HUES64 (cell line): ENCODE measurements at regions not wholly inside any gene's neighbourhood (a gene's known extent, or its start where the extent isn't known, plus 50 kb on each side); places are given as distances from the start of the nearest gene placed in this dataset.
"Not testable (repeated sequence)": the region's sequence is repeated elsewhere in the genome, so short reads cannot be mapped to it uniquely, and the experiment has no call there.

Source experiments
- H3K27ac ChIP-seq: 2 replicates; pipeline ENCODE4 v1.7.0; 2013; ENCODE audit warnings: low read depth, low read length, inconsistent platforms
- H3K27me3 ChIP-seq: 2 replicates; pipeline ENCODE4 v1.6.1; 2013; ENCODE audit warnings: mild to moderate bottlenecking, low read length; ENCODE audit not compliant: insufficient read depth
- H3K36me3 ChIP-seq: 2 replicates; pipeline ENCODE4 v1.6.1; 2013; ENCODE audit warnings: mild to moderate bottlenecking, low read length; ENCODE audit not compliant: insufficient read depth
- H3K4me1 ChIP-seq: 2 replicates; pipeline ENCODE4 v1.6.1; 2013; ENCODE audit warnings: mild to moderate bottlenecking, low read length, moderate library complexity; ENCODE audit not compliant: insufficient read depth
- H3K4me3 ChIP-seq: 2 replicates; pipeline ENCODE4 v1.5.1; 2013; ENCODE audit warnings: mild to moderate bottlenecking, low read length, moderate library complexity
- H3K9ac ChIP-seq: 2 replicates; pipeline ENCODE4 v1.6.1; 2013; ENCODE audit warnings: mild to moderate bottlenecking, low read depth, low read length
- H3K9me3 ChIP-seq: 2 replicates; pipeline ENCODE4 v1.6.1; 2013; ENCODE audit warnings: low read depth, low read length; ENCODE audit not compliant: insufficient read depth
- WGBS: fragments of 150-250, 120-280 bp; methylation state at CpG from one replicate; pipeline ENCODE4 v1.1.7; 2013; ENCODE audit warnings: missing lambda C conversion rate; 5-methylcytosine and 5-hydroxymethylcytosine counted together

DNA sequence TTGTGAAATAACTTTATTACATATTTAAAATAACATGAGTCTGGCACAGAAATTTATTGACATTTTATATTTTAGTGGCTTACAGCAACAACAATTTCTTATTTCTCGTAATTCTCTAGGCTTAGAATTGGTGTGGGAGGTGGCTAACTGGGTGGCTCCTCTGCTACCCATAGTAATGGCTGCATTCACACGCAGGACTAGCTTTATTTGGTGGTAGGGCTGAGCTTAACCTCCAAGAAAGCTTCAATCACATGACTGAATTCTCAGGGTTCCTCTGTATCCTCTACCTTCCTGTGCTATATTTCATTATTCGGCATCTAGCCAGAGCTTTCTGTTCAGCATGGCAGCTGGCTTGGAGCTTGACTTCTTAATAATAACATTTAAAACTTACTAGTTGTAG lies 138.8 kb downstream of the ZWINT start:
- H3K9me3 ChIP-seq: no peaks in the 10 kb centered on the region
- WGBS: 95% methylated on average over 2 of the region's 3 CpGs
- H3K27ac ChIP-seq: no peak overlapping the region
- H3K36me3 ChIP-seq: no peaks in the 10 kb centered on the region
- no peak overlapping the region for H3K9ac ChIP-seq
- H3K4me3 ChIP-seq: no peak overlapping the region
- H3K27me3 ChIP-seq: no peaks in the 10 kb centered on the region
- H3K4me1 ChIP-seq: no peaks in the 10 kb centered on the region

DNA sequence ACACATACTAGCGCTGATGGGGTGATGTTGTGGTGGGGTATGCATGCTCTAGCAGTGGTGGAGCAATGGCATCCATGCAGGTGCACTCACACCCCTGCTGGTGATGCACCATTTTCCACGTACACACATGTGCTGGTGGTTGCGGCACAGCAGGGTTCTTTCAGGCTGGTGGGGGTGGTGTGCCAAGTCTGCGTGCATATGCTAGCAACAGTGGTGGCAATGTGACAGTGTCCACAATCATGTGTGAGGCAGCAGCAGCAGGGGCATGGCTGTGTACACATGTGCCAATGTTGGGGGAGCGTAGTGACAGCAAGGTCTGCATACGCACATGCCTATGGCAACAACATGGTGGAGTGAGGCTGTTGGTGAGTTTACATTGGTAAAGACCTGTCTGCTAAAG lies 148.1 kb downstream of the ZWINT start:
- H3K4me3 ChIP-seq: no peak overlapping the region
- H3K9ac ChIP-seq: no peak overlapping the region
- H3K4me1 ChIP-seq: no peaks in the 10 kb centered on the region
- no peaks in the 10 kb centered on the region for H3K9me3 ChIP-seq
- WGBS: 96% methylated on average over 6 of the region's 6 CpGs
- H3K27ac ChIP-seq: no peak overlapping the region
- no peaks in the 10 kb centered on the region for H3K27me3 ChIP-seq
- H3K36me3 ChIP-seq: no peaks in the 10 kb centered on the region

DNA sequence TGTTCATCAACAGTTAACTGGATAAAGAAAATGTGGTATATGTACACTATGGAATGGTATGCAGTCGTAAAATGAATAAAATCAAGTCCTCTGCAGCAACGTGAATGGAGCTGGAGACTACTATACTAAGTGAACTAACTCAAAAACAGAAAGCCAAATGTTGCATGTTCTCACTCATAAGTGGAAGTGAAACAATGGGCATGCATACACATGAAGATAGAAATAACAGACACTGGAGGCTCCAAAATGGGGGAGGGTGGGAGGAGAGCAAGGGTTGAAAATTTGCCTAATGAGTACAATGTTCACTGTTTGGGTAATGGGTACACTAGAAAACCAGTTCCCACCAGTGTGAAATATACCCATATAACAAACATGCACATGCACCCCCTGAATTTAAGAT lies 179.5 kb downstream of the ZWINT start:
- Histone ChIP-seq H3K9ac (no peak overlapping the region), H3K9me3 (peaks cover 7% of the 10 kb centered on the region; the same call in 1 of the 2 replicates), H3K36me3 (no peaks in the 10 kb centered on the region), H3K4me3 (no peak overlapping the region), H3K27me3 (no peaks in the 10 kb centered on the region), H3K27ac (no peak overlapping the region), H3K4me1 (no peaks in the 10 kb centered on the region)
- WGBS: 92% methylated on average over 2 of the region's 2 CpGs

DNA sequence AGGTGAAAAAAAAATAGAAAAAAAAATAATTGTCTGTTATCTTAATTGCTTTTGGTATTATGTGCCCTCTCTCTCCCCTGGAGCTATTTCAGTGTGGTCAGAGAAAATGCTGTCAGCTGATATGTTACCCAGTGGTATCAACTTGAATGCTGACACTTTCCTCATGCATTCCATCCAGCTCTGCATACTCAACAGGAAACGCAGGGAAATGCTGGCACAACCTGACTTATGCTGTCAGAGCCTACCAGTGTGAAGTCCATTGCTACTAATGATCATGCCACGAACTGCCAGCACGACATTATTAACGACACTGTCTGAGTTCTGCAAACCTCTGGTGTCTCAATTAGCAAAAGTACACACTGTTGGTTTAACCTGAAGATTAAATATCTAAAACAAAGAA lies 182.8 kb downstream of the ZWINT start:
- 85% methylated on average over 4 of the region's 4 CpGs for WGBS

DNA sequence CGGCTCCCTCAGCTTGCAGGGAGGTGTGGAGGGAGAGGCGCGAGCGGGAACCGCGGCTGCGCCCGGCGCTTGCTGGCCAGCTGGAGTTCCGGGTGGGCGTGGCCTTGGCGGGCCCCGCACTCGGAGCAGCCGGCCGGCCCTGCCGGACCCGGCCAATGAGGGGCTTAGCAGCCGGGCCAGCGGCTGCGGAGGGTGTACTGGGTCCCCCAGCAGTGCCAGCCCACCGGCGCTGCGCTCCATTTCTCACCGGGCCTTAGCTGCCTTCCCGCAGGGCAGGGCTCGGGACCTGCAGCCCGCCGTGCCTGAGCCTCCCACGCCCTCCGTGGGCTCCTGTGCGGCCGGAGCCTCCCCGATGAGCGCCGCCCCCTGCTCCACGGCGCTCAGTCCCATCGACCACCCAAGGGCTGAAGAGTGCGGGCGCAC lies 206.0 kb downstream of the ZWINT start:
- H3K36me3 ChIP-seq, H3K4me1 ChIP-seq, H3K27me3 ChIP-seq, H3K4me3 ChIP-seq, H3K9me3 ChIP-seq, H3K27ac ChIP-seq, H3K9ac ChIP-seq: not testable (repeated sequence)
- 98% methylated on average over 41 of the region's 41 CpGs for WGBS

More for the DNA sequence above, 182.8 kb downstream of the ZWINT start:
- Histone ChIP-seq H3K27ac (no peak overlapping the region), H3K36me3 (no peaks in the 10 kb centered on the region), H3K4me3 (no peak overlapping the region), H3K4me1 (no peaks in the 10 kb centered on the region), H3K9ac (no peak overlapping the region), H3K9me3 (no peaks in the 10 kb centered on the region), H3K27me3 (no peaks in the 10 kb centered on the region)

DNA sequence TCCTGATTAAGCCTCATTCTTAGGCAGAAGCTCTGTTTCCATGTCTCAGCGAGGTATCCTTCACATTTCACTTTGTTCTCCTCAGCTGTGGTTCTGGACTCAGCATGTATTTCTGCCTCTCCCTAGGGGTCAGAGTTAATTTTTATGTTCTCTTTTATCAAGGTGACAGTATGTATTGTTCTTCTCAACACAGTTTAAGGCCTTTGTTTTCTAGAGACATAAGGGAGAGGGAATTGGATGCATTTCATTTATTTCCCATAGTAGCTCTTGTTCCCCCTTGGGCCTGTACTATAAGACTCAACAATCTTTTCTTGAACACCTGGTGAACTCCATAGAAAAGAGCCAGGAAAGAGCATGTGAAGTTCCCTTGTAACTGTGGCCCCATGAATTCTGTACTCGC lies 214.3 kb downstream of the ZWINT start:
- Histone ChIP-seq H3K27ac (no peak overlapping the region), H3K4me1 (no peaks in the 10 kb centered on the region), H3K36me3 (no peaks in the 10 kb centered on the region), H3K4me3 (no peak overlapping the region), H3K9ac (no peak overlapping the region), H3K27me3 (no peaks in the 10 kb centered on the region), H3K9me3 (no peaks in the 10 kb centered on the region)
- 89% methylated on average over 2 of the region's 2 CpGs for WGBS

DNA sequence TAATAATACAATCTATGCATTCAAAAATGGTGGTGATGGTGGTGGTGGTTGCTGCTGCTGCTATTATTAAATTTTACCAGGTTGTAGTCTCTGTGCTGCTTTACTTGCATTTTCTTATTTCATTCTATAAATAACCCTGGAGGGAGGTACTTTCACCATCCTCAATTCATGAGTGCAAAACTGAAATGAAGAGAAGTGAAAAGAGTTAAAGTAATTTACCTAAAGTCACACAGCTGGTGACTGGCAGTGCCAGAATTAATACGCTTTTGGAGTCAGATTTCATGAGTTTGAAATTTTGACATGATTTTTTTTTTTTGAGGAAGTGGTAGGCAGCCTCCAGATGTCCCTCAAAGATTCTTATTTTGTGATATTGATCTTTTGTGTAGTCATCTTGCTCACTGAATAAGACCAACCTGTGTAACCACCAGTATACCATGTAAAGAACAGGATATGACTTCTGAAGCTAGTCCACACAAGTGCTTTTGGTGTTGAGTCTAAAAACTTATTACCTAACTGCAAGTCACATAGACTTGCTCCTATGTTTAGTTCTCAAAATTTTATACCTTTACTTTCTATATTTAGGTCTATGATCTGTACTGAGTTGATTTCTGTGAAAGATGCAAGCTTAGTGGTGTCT lies 218.8 kb downstream of the ZWINT start:
- H3K27me3 ChIP-seq: no peaks in the 10 kb centered on the region

DNA sequence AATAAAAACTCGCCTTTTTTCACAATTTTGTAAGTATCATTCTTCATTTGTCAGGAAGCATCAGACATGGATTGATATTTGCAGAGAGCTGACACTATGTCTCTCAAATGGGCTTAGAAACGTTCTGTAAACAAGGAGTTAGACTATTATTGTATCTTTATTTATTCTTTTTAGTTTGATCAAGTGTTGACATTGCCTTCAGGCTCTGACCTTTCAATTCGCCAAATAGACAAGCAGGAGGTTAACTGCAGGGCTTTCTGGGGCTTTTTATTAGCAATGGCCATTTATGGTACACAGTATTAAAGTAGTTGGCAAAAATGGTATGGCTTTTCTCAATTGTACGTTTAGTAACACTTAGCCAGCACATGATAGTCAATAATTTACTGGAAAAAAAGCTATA lies 221.7 kb downstream of the ZWINT start:
- no peaks in the 10 kb centered on the region for H3K4me1 ChIP-seq
- WGBS: 80% methylated on average over 3 of the region's 4 CpGs
- H3K9ac ChIP-seq: no peak overlapping the region
- H3K27ac ChIP-seq: no peak overlapping the region
- no peaks in the 10 kb centered on the region for H3K36me3 ChIP-seq
- H3K27me3 ChIP-seq: no peaks in the 10 kb centered on the region
- H3K4me3 ChIP-seq: no peak overlapping the region
- H3K9me3 ChIP-seq: no peaks in the 10 kb centered on the region

More for the DNA sequence above, 218.8 kb downstream of the ZWINT start:
- H3K4me3 ChIP-seq: no peak overlapping the region
- WGBS: 96% methylated on average over 1 of the region's 1 CpG
- no peak overlapping the region for H3K27ac ChIP-seq
- H3K36me3 ChIP-seq: no peaks in the 10 kb centered on the region
- H3K4me1 ChIP-seq: no peaks in the 10 kb centered on the region
- no peaks in the 10 kb centered on the region for H3K9me3 ChIP-seq
- no peak overlapping the region for H3K9ac ChIP-seq

DNA sequence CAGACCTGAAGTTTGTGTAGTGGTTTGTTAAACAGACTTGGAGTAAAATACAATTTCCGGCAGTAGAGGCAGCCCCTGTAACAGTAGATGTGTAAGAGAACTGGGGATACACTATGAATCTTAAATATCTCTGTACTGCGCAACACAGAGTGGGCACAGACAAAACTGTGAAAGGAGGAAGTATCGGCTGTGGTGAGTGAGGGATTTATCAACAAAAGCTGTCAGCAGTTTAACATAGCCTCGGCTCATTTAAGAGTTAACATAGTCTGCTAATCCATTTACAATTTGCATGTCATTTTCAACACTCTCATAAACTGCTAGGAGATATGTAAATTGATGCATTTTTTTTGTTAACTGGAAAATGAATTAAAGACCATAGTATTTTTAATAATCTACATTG lies 225.2 kb downstream of the ZWINT start:
- H3K9ac ChIP-seq: no peak overlapping the region
- no peaks in the 10 kb centered on the region for H3K9me3 ChIP-seq
- WGBS: 92% methylated on average over 4 of the region's 4 CpGs
- H3K36me3 ChIP-seq: no peaks in the 10 kb centered on the region
- no peaks in the 10 kb centered on the region for H3K27me3 ChIP-seq
- H3K4me3 ChIP-seq: no peak overlapping the region
- H3K27ac ChIP-seq: no peak overlapping the region
- H3K4me1 ChIP-seq: no peaks in the 10 kb centered on the region

DNA sequence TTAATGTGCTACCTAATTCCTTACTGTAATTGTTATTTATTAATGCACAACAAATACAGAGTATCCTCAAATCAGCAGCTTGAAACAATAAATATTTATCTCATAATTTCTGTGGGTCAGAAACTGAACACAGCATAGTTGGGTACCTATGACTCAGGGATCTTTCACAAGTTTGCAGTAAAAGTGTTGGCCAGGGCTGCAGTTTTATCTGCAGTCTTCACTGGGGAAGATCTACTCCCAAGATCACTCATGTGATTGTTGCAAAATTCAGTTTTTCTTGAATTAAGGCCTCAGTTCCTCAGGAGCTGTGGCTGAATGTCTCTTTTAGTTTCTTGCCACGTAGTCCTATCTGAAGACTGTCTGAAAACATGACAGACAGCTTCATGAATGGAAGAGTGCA lies 237.8 kb downstream of the ZWINT start:
- H3K9me3 ChIP-seq: no peaks in the 10 kb centered on the region
- H3K4me3 ChIP-seq: no peak overlapping the region
- WGBS: 79% methylated on average over 1 of the region's 1 CpG
- no peak overlapping the region for H3K27ac ChIP-seq
- H3K9ac ChIP-seq: no peak overlapping the region
- no peaks in the 10 kb centered on the region for H3K4me1 ChIP-seq
- H3K36me3 ChIP-seq: no peaks in the 10 kb centered on the region
- no peaks in the 10 kb centered on the region for H3K27me3 ChIP-seq

DNA sequence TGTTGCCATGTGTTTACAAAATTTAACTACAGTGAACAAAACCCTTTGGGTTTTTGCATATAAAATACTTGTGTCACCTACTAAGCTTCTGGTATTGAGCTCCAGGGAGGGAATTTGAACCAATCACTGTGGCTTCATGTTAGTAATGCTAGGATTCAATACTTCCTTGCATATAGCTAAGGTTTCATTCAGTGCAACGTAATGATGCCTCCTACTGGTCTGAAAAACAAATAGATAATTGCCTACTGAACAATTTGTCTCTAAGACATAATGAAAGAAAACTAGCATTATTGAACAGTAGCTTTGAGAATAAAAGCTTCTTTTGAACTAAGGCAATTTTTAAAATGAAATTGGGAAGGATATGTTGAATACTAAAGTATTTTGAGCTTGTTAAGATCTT lies 244.4 kb downstream of the ZWINT start:
- WGBS: 20% methylated on average over 1 of the region's 1 CpG
- Histone ChIP-seq H3K9ac (no peak overlapping the region), H3K27me3 (no peaks in the 10 kb centered on the region), H3K27ac (no peak overlapping the region), H3K4me3 (no peak overlapping the region), H3K36me3 (no peaks in the 10 kb centered on the region), H3K4me1 (0 out of 2 replicates have a peak, but pooled peaks cover 3% of the 10 kb centered on the region), H3K9me3 (no peaks in the 10 kb centered on the region)

DNA sequence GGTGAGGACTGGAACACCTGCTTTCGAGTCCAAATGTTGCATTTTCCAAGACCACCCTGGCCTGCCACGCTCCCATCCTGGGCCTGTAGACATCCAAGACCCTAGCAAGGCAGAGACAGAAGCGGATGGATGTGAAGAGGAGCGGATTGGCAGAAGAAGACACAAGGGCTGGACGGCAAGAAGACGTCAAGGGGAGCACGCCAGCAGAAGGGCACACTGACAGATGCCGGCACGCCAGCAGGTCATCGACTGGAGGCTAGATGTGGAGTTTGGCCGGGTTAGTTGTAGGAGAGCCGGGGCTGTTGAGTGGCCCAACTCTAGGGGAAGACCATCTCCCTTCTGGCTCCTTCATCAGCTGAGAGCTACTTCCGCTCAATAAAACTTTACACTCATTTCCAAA lies 251.6 kb downstream of the ZWINT start:
- Histone ChIP-seq H3K4me3 (no peak overlapping the region), H3K9ac (no peak overlapping the region), H3K36me3 (no peaks in the 10 kb centered on the region), H3K9me3 (no peaks in the 10 kb centered on the region), H3K27me3 (no peaks in the 10 kb centered on the region), H3K27ac (no peak overlapping the region), H3K4me1 (no peaks in the 10 kb centered on the region)
- WGBS: 95% methylated on average over 13 of the region's 13 CpGs
